WI38 (cell line): ENCODE measurements at regions not wholly inside any gene's neighbourhood (a gene's known extent, or its start where the extent isn't known, plus 50 kb on each side); places are given as distances from the start of the nearest gene placed in this dataset.
"Not testable (repeated sequence)": the region's sequence is repeated elsewhere in the genome, so short reads cannot be mapped to it uniquely, and the experiment has no call there.

Experiments
- H3K4me3 ChIP-seq: 2 replicates; pipeline ENCODE4 v1.5.1; 2011; ENCODE audit warnings: low read depth, mild to moderate bottlenecking, control low read depth, low read length
- CTCF ChIP-seq: IDR thresholded peaks from 2 replicates; pipeline ENCODE4 v1.5.1; 2012; ENCODE audit warnings: low read depth, mild to moderate bottlenecking, control low read depth, low read length

GRCh38 chr3:72067721-72068120 lies 282.8 kb upstream of the PROK2 start:
- TF ChIP-seq CTCF = no peak
- H3K4me3 ChIP-seq = no peak overlapping the region

- no peak for TF ChIP-seq CTCF
- no peak overlapping the region for H3K4me3 ChIP-seq
Observed at GRCh38 chr3:72065872-72066641, 281.1 kb upstream of the PROK2 start.

GRCh38 chr3:72065236-72065635 lies 280.3 kb upstream of the PROK2 start:
- no peak for TF ChIP-seq CTCF
- no peak overlapping the region for H3K4me3 ChIP-seq

GRCh38 chr3:72064727-72065126 lies 279.8 kb upstream of the PROK2 start:
- H3K4me3 ChIP-seq = not testable (repeated sequence)

- H3K4me3 ChIP-seq = no peak overlapping the region
Observed at GRCh38 chr3:72062017-72062416, 277.1 kb upstream of the PROK2 start.

GRCh38 chr3:72060447-72061034 lies 275.6 kb upstream of the PROK2 start:
- H3K4me3 ChIP-seq = no peak overlapping the region
- TF ChIP-seq CTCF = no peak

More at GRCh38 chr3:72062017-72062416, 277.1 kb upstream of the PROK2 start:
- no peak for TF ChIP-seq CTCF

- H3K4me3 ChIP-seq = no peak overlapping the region
- no peak for TF ChIP-seq CTCF
Observed at GRCh38 chr3:72058493-72059081, 273.6 kb upstream of the PROK2 start.
